AG04449 (cell line): ENCODE measurements at regions not wholly inside any gene's neighbourhood (a gene's known extent, or its start where the extent isn't known, plus 50 kb on each side); places are given as distances from the start of the nearest gene placed in this dataset.

ENCODE experiments used
- CTCF ChIA-PET: fragments of 350-600 bp; formaldehyde crosslinking; extraction: SDS; loops from one replicate; lab custom pipeline; 2021; ENCODE audit warnings: antibody characterized with exemption; lab: Yijun Ruan, JAX
- POLR2A ChIA-PET: fragments of 400-600, 350-600 bp; formaldehyde crosslinking; extraction: SDS; loops from one replicate; lab custom pipeline; 2020; ENCODE audit warnings: antibody characterized with exemption, inconsistent platforms; lab: Yijun Ruan, JAX
- DNase-seq: peaks from one replicate; pipeline ENCODE4 v3.0.0-alpha.2; 2010; ENCODE audit warnings: low read depth, low spot score
- H3K4me3 ChIP-seq: 2 replicates; pipeline ENCODE4 v1.5.1; 2011; ENCODE audit warnings: low read depth, mild to moderate bottlenecking, control low read depth, low read length
- TF ChIP-seq, protein P1 (sequence below): IDR thresholded peaks from one replicate; pipeline ENCODE4 v1.5.1; 2011; ENCODE audit warnings: mild to moderate bottlenecking, moderate library complexity, low read length, control low read depth, inconsistent platforms; ENCODE audit not compliant: insufficient read depth; ENCODE audit errors: missing control alignments

DNA sequence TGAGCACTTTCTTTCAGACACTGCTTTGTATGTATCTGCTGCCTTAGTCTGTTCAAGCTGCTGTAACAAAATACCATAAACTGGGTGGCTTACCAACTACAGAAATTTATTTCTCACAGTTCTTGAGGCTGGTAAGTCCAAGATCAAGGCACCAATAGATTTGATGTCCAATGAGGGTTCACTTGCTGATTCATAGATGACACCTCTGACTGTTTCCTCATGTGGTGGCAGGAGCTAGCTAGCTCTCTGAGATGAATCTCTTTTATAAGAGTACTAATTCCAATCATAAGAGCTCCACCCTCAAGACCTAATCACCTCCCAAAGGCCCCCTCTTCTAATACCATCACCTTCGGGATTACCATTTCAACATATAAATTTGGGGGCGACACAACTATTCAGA lies 76.6 kb upstream of the ADO start:
- CTCF ChIA-PET: no interaction called here
- TF ChIP-seq, protein P1, sequence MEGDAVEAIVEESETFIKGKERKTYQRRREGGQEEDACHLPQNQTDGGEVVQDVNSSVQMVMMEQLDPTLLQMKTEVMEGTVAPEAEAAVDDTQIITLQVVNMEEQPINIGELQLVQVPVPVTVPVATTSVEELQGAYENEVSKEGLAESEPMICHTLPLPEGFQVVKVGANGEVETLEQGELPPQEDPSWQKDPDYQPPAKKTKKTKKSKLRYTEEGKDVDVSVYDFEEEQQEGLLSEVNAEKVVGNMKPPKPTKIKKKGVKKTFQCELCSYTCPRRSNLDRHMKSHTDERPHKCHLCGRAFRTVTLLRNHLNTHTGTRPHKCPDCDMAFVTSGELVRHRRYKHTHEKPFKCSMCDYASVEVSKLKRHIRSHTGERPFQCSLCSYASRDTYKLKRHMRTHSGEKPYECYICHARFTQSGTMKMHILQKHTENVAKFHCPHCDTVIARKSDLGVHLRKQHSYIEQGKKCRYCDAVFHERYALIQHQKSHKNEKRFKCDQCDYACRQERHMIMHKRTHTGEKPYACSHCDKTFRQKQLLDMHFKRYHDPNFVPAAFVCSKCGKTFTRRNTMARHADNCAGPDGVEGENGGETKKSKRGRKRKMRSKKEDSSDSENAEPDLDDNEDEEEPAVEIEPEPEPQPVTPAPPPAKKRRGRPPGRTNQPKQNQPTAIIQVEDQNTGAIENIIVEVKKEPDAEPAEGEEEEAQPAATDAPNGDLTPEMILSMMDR: no peak
- H3K4me3 ChIP-seq: no peak overlapping the region
- POLR2A ChIA-PET: no interaction called here
- DNase-seq: no peak

DNA sequence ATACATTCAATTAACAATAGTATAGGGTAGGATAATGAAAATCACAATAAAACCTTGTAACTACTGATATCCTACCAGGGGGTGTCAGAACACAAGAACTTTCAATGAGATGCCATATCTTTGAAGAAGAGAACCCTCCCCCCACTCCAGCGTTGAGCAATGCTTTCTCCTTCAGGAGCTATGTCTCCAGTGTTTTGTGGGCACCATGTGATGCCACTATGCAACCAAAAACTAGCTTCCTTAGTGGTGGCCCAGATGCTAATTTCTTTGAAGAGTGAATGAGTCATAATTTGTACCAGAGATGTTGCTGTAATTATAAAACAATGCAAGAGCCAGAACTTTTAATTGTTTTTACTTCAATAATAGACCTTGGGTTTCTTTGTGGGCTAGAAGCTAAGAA lies 76.0 kb upstream of the ADO start:
- ChIA-PET POLR2A (no interaction called here), CTCF (no interaction called here)
- TF ChIP-seq, protein P1: no peak
- H3K4me3 ChIP-seq: no peak overlapping the region
- no peak for DNase-seq

DNA sequence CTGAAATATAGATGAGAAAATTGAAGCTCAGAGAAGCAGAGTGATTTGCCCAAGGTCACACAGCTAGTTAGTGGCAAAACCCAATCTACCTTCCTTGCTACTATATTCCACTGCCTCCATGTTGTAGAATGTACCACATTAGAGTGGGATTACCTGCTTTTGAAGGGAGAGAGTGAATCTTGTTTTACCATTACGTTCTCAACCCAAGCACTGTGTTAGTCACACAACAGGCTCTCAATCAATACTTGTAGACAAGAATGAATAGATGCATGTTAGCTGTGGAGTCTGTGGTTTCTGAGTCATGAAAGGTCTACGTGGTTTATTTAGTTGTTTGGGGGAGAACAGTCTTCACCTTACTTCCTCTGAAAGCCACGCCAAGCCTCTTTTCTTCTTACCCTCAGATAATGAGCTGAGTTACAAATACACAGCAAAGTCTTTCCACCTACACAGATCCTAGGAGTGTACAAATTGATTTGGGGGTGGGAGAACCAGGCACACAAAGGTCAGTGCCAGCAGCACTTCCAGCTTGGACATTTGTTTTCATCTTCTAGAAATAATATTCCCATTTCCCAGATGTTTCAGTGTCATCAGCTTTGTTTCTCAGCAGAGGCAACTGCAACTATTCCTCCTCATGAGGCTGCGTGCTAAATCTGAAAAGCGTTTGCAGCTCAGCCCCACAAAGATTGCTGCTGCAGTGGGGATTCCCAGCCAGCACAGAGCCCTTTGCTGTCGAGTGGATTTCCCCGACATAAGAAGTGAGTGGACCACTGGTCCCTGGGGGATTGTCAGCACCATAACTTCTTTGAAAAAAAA lies 71.5 kb upstream of the ADO start:
- DNase-seq: no peak
- CTCF ChIA-PET: no interaction called here

DNA sequence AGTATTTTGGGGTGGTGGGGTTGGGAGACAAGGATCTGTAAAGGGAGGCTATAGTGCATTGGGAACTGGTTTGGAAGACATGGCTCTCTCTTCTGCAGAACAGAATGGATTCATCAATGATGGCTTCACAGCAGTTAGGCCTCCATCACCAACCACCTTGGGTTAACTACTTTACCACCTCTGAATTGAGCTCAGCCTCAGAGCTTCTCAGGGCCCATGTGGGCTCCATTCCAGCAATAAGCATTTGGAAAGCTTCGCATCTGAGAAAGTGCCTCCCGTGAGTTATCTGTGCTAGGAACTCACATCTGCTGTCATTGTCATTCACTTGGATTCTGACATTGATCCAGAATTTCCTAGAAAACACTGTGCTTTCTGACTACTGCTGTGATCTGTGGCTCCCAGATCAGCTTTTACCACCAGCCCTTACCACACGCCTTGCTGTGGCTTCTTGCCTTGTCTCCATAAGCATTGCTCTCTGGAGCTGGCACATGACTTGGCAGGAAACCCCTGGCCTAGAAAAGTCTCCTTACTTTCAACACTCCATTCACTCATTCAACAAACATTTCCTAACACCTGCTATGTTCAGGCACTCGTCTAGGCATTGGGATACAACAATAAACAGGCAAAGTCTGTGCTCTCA lies 70.7 kb upstream of the ADO start:
- ChIA-PET CTCF (no interaction called here), POLR2A (no interaction called here)
- TF ChIP-seq, protein P1: no peak
- H3K4me3 ChIP-seq: no peak overlapping the region
- no peak for DNase-seq

More for the DNA sequence above, 71.5 kb upstream of the ADO start:
- H3K4me3 ChIP-seq: no peak overlapping the region
- TF ChIP-seq, protein P1: no peak
- POLR2A ChIA-PET: no interaction called here

DNA sequence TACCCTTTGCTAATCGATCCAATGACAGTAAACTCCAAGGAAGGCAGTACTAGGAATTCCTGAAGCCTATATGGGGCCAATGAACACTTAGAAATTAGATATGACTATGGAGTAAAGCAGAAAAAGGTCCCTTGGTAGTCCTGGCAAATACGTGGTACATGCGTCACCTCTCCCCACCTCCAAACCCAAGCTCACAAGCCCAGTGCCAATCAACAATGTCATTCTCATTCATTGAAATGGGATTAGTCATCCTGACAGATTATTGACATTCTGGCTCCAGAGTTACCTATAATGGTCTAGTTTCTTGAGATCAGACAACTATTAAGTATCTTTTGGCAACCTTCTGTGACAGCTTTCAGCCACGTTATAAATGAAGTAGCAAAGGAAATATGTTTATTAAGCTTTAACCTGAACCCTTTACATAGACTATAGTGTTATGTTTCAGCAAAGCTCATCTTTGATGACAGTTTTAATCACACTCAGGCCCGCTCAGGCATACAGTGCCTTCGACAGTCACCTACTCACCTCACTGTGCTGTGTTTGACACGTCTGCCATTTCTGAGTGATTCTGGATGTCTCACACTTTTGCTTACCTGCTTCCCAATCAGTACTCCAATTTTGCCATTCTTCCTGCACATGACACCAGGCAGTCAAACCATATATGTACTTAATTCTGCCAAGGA lies 69.6 kb upstream of the ADO start:
- CTCF ChIA-PET: no interaction called here
- POLR2A ChIA-PET: no interaction called here
- TF ChIP-seq, protein P1: no peak

More for the DNA sequence above, 69.6 kb upstream of the ADO start:
- H3K4me3 ChIP-seq: no peak overlapping the region
- no peak for DNase-seq
